AG04449 (cell line): ENCODE measurements at regions not wholly inside any gene's neighbourhood (a gene's known extent, or its start where the extent isn't known, plus 50 kb on each side); places are given as distances from the start of the nearest gene placed in this dataset.

ENCODE experiments used
- CTCF ChIA-PET: fragments of 350-600 bp; formaldehyde crosslinking; extraction: SDS; loops from one replicate; lab custom pipeline; 2021; ENCODE audit warnings: antibody characterized with exemption; lab: Yijun Ruan, JAX
- POLR2A ChIA-PET: fragments of 400-600, 350-600 bp; formaldehyde crosslinking; extraction: SDS; loops from one replicate; lab custom pipeline; 2020; ENCODE audit warnings: antibody characterized with exemption, inconsistent platforms; lab: Yijun Ruan, JAX
- DNase-seq: peaks from one replicate; pipeline ENCODE4 v3.0.0-alpha.2; 2010; ENCODE audit warnings: low read depth, low spot score
- H3K4me3 ChIP-seq: 2 replicates; pipeline ENCODE4 v1.5.1; 2011; ENCODE audit warnings: low read depth, mild to moderate bottlenecking, control low read depth, low read length
- CTCF ChIP-seq: IDR thresholded peaks from one replicate; pipeline ENCODE4 v1.5.1; 2011; ENCODE audit warnings: mild to moderate bottlenecking, moderate library complexity, low read length, control low read depth, inconsistent platforms; ENCODE audit not compliant: insufficient read depth; ENCODE audit errors: missing control alignments

GRCh38 chr11:80669620-80670019, 1228.8 kb upstream of the TENM4 start:
- no peak for TF ChIP-seq CTCF
- CTCF ChIA-PET: no interaction called here
- POLR2A ChIA-PET: no interaction called here
- DNase-seq: no peak
- no peak overlapping the region for H3K4me3 ChIP-seq

- CTCF ChIA-PET: no interaction called here
- no peak for DNase-seq
- no peak overlapping the region for H3K4me3 ChIP-seq
- POLR2A ChIA-PET: no interaction called here
- TF ChIP-seq CTCF: no peak
These were observed 1227.2 kb upstream of the TENM4 start for GRCh38 chr11:80668039-80668438.

GRCh38 chr11:80655834-80656233, 1215.0 kb upstream of the TENM4 start:
- POLR2A ChIA-PET: no interaction called here
- no peak for TF ChIP-seq CTCF
- CTCF ChIA-PET: no interaction called here
- H3K4me3 ChIP-seq: no peak overlapping the region
- no peak for DNase-seq

- DNase-seq: no peak
- ChIA-PET POLR2A (no interaction called here), CTCF (no interaction called here)
- H3K4me3 ChIP-seq: no peak overlapping the region
- TF ChIP-seq CTCF: no peak
These were observed 1210.1 kb upstream of the TENM4 start for GRCh38 chr11:80650966-80651365.

- no peak for TF ChIP-seq CTCF
- no peak for DNase-seq
- H3K4me3 ChIP-seq: no peak overlapping the region
- CTCF ChIA-PET: no interaction called here
- POLR2A ChIA-PET: no interaction called here
These were observed 1208.4 kb upstream of the TENM4 start for GRCh38 chr11:80649186-80649585.

- POLR2A ChIA-PET: no interaction called here
- DNase-seq: no peak
- H3K4me3 ChIP-seq: no peak overlapping the region
- no peak for TF ChIP-seq CTCF
- CTCF ChIA-PET: no interaction called here
These were observed 1197.5 kb upstream of the TENM4 start for GRCh38 chr11:80638296-80638695.
